HL-60 (cell line): ENCODE measurements at regions not wholly inside any gene's neighbourhood (a gene's known extent, or its start where the extent isn't known, plus 50 kb on each side); places are given as distances from the start of the nearest gene placed in this dataset.

Experiments
- DNase-seq, 2 experiments: peaks; one replicate each; pipeline ENCODE4 v3.0.0-alpha.2; 2010 to 2020; ENCODE audit warnings: low read depth in 1 of 2, low spot score in 1 of 2
- H3K27ac ChIP-seq: fragments of 250-450 bp; sonication (Bioruptor Pico); replicated peaks from 2 replicates; pipeline ENCODE4 v1.5.1; 2020; ENCODE audit warnings: mild to moderate bottlenecking, moderate library complexity
- H3K27me3 ChIP-seq: fragments of 250-450 bp; sonication (Bioruptor Pico); 2 replicates; pipeline ENCODE4 v1.5.1; 2021; ENCODE audit warnings: mild to moderate bottlenecking, moderate library complexity; ENCODE audit not compliant: insufficient read depth, poor library complexity, severe bottlenecking
- H3K4me3 ChIP-seq: replicated peaks from 2 replicates; pipeline ENCODE4 v1.5.1; 2011; ENCODE audit warnings: mild to moderate bottlenecking, control low read depth, low read length; ENCODE audit not compliant: insufficient read depth
- GABPA ChIP-seq: IDR thresholded peaks from 2 replicates; pipeline ENCODE4 v1.6.1; 2012; ENCODE audit warnings: low read depth
- POLR2AphosphoS5 ChIP-seq: IDR thresholded peaks from 2 replicates; pipeline ENCODE4 v1.6.1; 2012; ENCODE audit warnings: low read depth
- REST ChIP-seq: IDR thresholded peaks from 2 replicates; pipeline ENCODE4 v1.6.1; 2012; ENCODE audit warnings: low read depth; ENCODE audit not compliant: insufficient replicate concordance
- SPI1 ChIP-seq: IDR thresholded peaks from 2 replicates; pipeline ENCODE4 v1.6.1; 2012; ENCODE audit warnings: low read depth, mild to moderate bottlenecking, borderline replicate concordance
- TF ChIP-seq, protein P1 (sequence below): IDR thresholded peaks from one replicate; pipeline ENCODE4 v1.5.1; 2011; ENCODE audit warnings: low read length, control low read depth, inconsistent platforms; ENCODE audit not compliant: insufficient read depth

- Histone ChIP-seq H3K27me3 (no peaks in the 10 kb centered on the region), H3K4me3 (no peak overlapping the region), H3K27ac (no peak overlapping the region)
- DNase-seq: no peak
- TF ChIP-seq POLR2AphosphoS5 (no peak), GABPA (no peak), SPI1 (no peak), REST (no peak)
- TF ChIP-seq, protein P1, sequence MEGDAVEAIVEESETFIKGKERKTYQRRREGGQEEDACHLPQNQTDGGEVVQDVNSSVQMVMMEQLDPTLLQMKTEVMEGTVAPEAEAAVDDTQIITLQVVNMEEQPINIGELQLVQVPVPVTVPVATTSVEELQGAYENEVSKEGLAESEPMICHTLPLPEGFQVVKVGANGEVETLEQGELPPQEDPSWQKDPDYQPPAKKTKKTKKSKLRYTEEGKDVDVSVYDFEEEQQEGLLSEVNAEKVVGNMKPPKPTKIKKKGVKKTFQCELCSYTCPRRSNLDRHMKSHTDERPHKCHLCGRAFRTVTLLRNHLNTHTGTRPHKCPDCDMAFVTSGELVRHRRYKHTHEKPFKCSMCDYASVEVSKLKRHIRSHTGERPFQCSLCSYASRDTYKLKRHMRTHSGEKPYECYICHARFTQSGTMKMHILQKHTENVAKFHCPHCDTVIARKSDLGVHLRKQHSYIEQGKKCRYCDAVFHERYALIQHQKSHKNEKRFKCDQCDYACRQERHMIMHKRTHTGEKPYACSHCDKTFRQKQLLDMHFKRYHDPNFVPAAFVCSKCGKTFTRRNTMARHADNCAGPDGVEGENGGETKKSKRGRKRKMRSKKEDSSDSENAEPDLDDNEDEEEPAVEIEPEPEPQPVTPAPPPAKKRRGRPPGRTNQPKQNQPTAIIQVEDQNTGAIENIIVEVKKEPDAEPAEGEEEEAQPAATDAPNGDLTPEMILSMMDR: no peak
Measured at GRCh38 chr9:105051897-105052296, 123.9 kb upstream of the ABCA1 start.

DNA sequence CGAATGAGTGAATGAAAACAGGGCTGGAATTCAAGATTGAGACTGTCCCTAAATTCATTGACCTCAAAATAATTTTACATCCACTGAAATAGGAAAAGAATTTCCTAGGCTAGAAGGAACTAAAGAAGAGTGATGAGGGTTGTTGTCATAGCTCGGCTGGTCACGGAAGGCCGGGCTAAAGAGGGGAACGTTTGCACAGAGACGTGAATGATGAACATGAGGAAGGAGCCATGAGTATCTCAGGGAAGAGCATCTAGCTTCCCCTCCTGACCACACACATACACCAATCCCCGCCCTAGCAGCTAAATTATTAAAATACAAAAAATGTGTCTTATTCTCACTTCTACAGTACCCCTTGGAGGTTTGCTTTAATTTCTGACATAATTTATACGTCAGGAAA, 124.4 kb upstream of the ABCA1 start:
- Histone ChIP-seq H3K27ac (no peak overlapping the region), H3K4me3 (no peak overlapping the region), H3K27me3 (no peaks in the 10 kb centered on the region)
- no peak for TF ChIP-seq GABPA
- TF ChIP-seq REST: no peak
- no peak for TF ChIP-seq POLR2AphosphoS5
- no peak for TF ChIP-seq SPI1
- TF ChIP-seq, protein P1: no peak
- DNase-seq: no peak

DNA sequence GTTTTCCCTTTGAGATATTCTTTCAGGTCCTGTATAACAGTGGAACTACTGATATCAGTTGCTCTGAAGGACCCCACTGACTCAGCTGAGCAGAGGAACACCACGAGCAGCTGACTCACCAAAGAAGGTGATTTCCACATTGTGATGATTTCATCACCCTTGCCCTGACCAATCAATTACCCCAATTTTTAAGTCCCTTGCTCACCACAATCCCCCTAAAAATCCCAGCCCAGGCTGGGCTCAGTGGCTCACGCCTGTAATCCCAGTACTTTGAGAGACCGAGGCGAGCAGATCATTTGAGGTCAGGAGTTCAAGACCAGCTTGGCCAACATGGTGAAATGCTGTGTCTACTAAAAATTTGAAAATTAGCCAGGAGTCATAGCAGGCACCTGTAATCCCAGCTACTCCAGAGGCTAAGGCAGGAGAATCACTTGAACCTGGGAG, 125.3 kb upstream of the ABCA1 start:
- H3K4me3 ChIP-seq: no peak overlapping the region
- TF ChIP-seq, protein P1: no peak
- TF ChIP-seq REST: no peak
- TF ChIP-seq SPI1: no peak
- no peak for TF ChIP-seq GABPA
- no peak for TF ChIP-seq POLR2AphosphoS5
- DNase-seq: peak; percentile 70 to 90
- H3K27ac ChIP-seq: 0 out of 2 replicates have a peak overlapping the region, but pooled peaks have one; percentile 19
- no peaks in the 10 kb centered on the region for H3K27me3 ChIP-seq
